ENCODE measurements at regions not wholly inside any gene's neighbourhood (a gene's known extent, or its start where the extent isn't known, plus 50 kb on each side); places are given as distances from the start of the nearest gene placed in this dataset.

- CTCF ChIA-PET (ENCODE audit: unreplicated experiment), result no interaction called here
- TF ChIP-seq EZH2phosphoT487 (IDR thresholded peaks at IDR 0.05; ENCODE audit: borderline replicate concordance, low read depth, low read length) (no peak), CTCF (conservative IDR thresholded peaks at IDR 0.05; ENCODE audit: low read length) (no peak)
- Histone ChIP-seq H3K4me1 (ENCODE audit: insufficient read depth, low read length, poor library complexity, severe bottlenecking) (no peaks in the 10 kb centered on the region), H3K79me2 (ENCODE audit: insufficient read depth, low read depth, low read length) (no peaks in the 10 kb centered on the region), H3K9me2 (ENCODE audit: insufficient read depth, low read length) (no peaks in the 10 kb centered on the region), H3K4me3 (ENCODE audit: low read depth, low read length, poor library complexity, severe bottlenecking) (no peak overlapping the region), H3K9me3 (ENCODE audit: low read length) (no peaks in the 10 kb centered on the region), H2AFZ (ENCODE audit: low read length) (no peak overlapping the region), H3K4me2 (ENCODE audit: low read length) (no peak overlapping the region), H3K27ac (ENCODE audit: low read depth, low read length, poor library complexity, severe bottlenecking) (no peak overlapping the region), H4K20me1 (ENCODE audit: insufficient read depth, low read length) (no peaks in the 10 kb centered on the region), H3K36me3 (ENCODE audit: insufficient read depth, low read length) (no peaks in the 10 kb centered on the region)
- no TSS peak for BruUV-seq (replicated peaks)
- intact Hi-C loops (cut with micrococcal nuclease; ENCODE audit: unreplicated experiment), result no loop called here
- POLR2A ChIA-PET, result no interaction called here
- no peak for DNase-seq (ENCODE audit: low spot score)
Observed at GRCh38 chr10:2611603-2612002, 455.7 kb upstream of the PFKP start.

- intact Hi-C loops (cut with micrococcal nuclease; ENCODE audit: unreplicated experiment), result no loop called here
- POLR2A ChIA-PET, result no interaction called here
- BruUV-seq (replicated peaks), result no TSS peak
Observed at GRCh38 chr10:2610946-2611345, 456.4 kb upstream of the PFKP start.

GRCh38 chr10:2604891-2605290, 462.5 kb upstream of the PFKP start:
- CTCF ChIA-PET (ENCODE audit: unreplicated experiment), result no interaction called here
- Histone ChIP-seq H2AFZ (ENCODE audit: low read length) (no peak overlapping the region), H3K4me3 (ENCODE audit: low read depth, low read length, poor library complexity, severe bottlenecking) (no peak overlapping the region), H3K27ac (ENCODE audit: low read depth, low read length, poor library complexity, severe bottlenecking) (no peak overlapping the region), H3K9me3 (ENCODE audit: low read length) (no peaks in the 10 kb centered on the region), H3K4me1 (ENCODE audit: insufficient read depth, low read length, poor library complexity, severe bottlenecking) (no peaks in the 10 kb centered on the region), H4K20me1 (ENCODE audit: insufficient read depth, low read length) (no peaks in the 10 kb centered on the region), H3K9me2 (ENCODE audit: insufficient read depth, low read length) (no peaks in the 10 kb centered on the region), H3K36me3 (ENCODE audit: insufficient read depth, low read length) (no peaks in the 10 kb centered on the region), H3K4me2 (ENCODE audit: low read length) (no peak overlapping the region), H3K79me2 (ENCODE audit: insufficient read depth, low read depth, low read length) (no peaks in the 10 kb centered on the region)
- no peak for DNase-seq (ENCODE audit: low spot score)
- no TSS peak for BruUV-seq (replicated peaks)
- intact Hi-C loops (cut with micrococcal nuclease; ENCODE audit: unreplicated experiment), result no loop called here
- no peak for TF ChIP-seq CTCF (conservative IDR thresholded peaks at IDR 0.05; ENCODE audit: low read length)
- TF ChIP-seq EZH2phosphoT487 (IDR thresholded peaks at IDR 0.05; ENCODE audit: borderline replicate concordance, low read depth, low read length), result no peak
- POLR2A ChIA-PET, result no interaction called here

More at GRCh38 chr10:2610946-2611345, 456.4 kb upstream of the PFKP start:
- no peak overlapping the region for H3K4me3 ChIP-seq (ENCODE audit: low read depth, low read length, poor library complexity, severe bottlenecking)
- H3K9me2 ChIP-seq (ENCODE audit: insufficient read depth, low read length), result no peaks in the 10 kb centered on the region
- no peaks in the 10 kb centered on the region for H3K79me2 ChIP-seq (ENCODE audit: insufficient read depth, low read depth, low read length)
- TF ChIP-seq CTCF (conservative IDR thresholded peaks at IDR 0.05; ENCODE audit: low read length) (no peak), EZH2phosphoT487 (IDR thresholded peaks at IDR 0.05; ENCODE audit: borderline replicate concordance, low read depth, low read length) (no peak)
- H3K36me3 ChIP-seq (ENCODE audit: insufficient read depth, low read length), result no peaks in the 10 kb centered on the region
- no peak overlapping the region for H2AFZ ChIP-seq (ENCODE audit: low read length)
- H3K4me1 ChIP-seq (ENCODE audit: insufficient read depth, low read length, poor library complexity, severe bottlenecking), result no peaks in the 10 kb centered on the region
- no peak overlapping the region for H3K27ac ChIP-seq (ENCODE audit: low read depth, low read length, poor library complexity, severe bottlenecking)
- H4K20me1 ChIP-seq (ENCODE audit: insufficient read depth, low read length), result no peaks in the 10 kb centered on the region
- DNase-seq (ENCODE audit: low spot score), result no peak
- no peak overlapping the region for H3K4me2 ChIP-seq (ENCODE audit: low read length)
- CTCF ChIA-PET (ENCODE audit: unreplicated experiment), result no interaction called here
- no peaks in the 10 kb centered on the region for H3K9me3 ChIP-seq (ENCODE audit: low read length)
